ENCODE measurements at regions not wholly inside any gene's neighbourhood (a gene's known extent, or its start where the extent isn't known, plus 50 kb on each side); places are given as distances from the start of the nearest gene placed in this dataset.

- no peak overlapping the region for H3K9ac ChIP-seq
- H3K4me1 Mint-ChIP-seq, result no peaks in the 10 kb centered on the region
- H3F3A ChIP-seq (ENCODE audit: low read depth), result no peaks in the 10 kb centered on the region
- no peak overlapping the region for H3K4me2 ChIP-seq
- no peaks in the 10 kb centered on the region for H3K9me3 ChIP-seq (ENCODE audit: low read depth)
- no peak overlapping the region for H3K27ac Mint-ChIP-seq
- no peaks in the 10 kb centered on the region for H3K36me3 Mint-ChIP-seq
- no peak for TF ChIP-seq CTCF (IDR thresholded peaks at IDR 0.05)
- TF ChIP-seq EZH2 (IDR thresholded peaks at IDR 0.05), result no peak
- no peaks in the 10 kb centered on the region for H3K9me3 Mint-ChIP-seq
- no peaks in the 10 kb centered on the region for H3K4me1 ChIP-seq
- DNase-seq (ENCODE audit: low spot score), result no peak
- no peak overlapping the region for H2AFZ ChIP-seq (replicated peaks)
- H3K4me3 ChIP-seq, result no peak overlapping the region
- no peaks in the 10 kb centered on the region for H3K79me2 ChIP-seq (ENCODE audit: low read depth)
- no peaks in the 10 kb centered on the region for H3K27me3 Mint-ChIP-seq (ENCODE audit: insufficient read depth, low read depth)
- H3K27ac ChIP-seq, result no peak overlapping the region
- no peaks in the 10 kb centered on the region for H3K27me3 ChIP-seq
- no peak overlapping the region for H3K4me3 Mint-ChIP-seq
- no peaks in the 10 kb centered on the region for H3K36me3 ChIP-seq
- H4K20me1 ChIP-seq (ENCODE audit: low read depth), result no peaks in the 10 kb centered on the region
These were observed 547.7 kb upstream of the SLITRK1 start for GRCh38 chr13:84430015-84430414.

GRCh38 chr13:84418041-84418440, 535.8 kb upstream of the SLITRK1 start:
- TF ChIP-seq EZH2phosphoT487 (IDR thresholded peaks at IDR 0.05) (no peak), CTCF (IDR thresholded peaks at IDR 0.05) (no peak), EZH2 (IDR thresholded peaks at IDR 0.05) (no peak)
- no peak for DNase-seq (ENCODE audit: low spot score)
- no peaks in the 10 kb centered on the region for H3K4me1 ChIP-seq
- H3K9ac ChIP-seq, result no peak overlapping the region
- Mint-ChIP-seq H3K9me3 (peaks cover 9% of the 10 kb centered on the region), H3K27me3 (ENCODE audit: insufficient read depth, low read depth) (no peaks in the 10 kb centered on the region), H3K36me3 (no peaks in the 10 kb centered on the region), H3K27ac (no peak overlapping the region), H3K4me3 (no peak overlapping the region), H3K4me1 (no peaks in the 10 kb centered on the region)
- H3K9me3 ChIP-seq (ENCODE audit: low read depth), result no peaks in the 10 kb centered on the region
- H2AFZ ChIP-seq (replicated peaks), result no peak overlapping the region
- no peaks in the 10 kb centered on the region for H3K79me2 ChIP-seq (ENCODE audit: low read depth)
- no peak overlapping the region for H3K27ac ChIP-seq
- H4K20me1 ChIP-seq (ENCODE audit: low read depth), result no peaks in the 10 kb centered on the region
- H3K27me3 ChIP-seq, result no peaks in the 10 kb centered on the region
- no peaks in the 10 kb centered on the region for H3F3A ChIP-seq (ENCODE audit: low read depth)
- H3K4me2 ChIP-seq, result no peak overlapping the region
- no peaks in the 10 kb centered on the region for H3K36me3 ChIP-seq
- no peak overlapping the region for H3K4me3 ChIP-seq

GRCh38 chr13:84417416-84417815, 535.1 kb upstream of the SLITRK1 start:
- no peak overlapping the region for H3K4me3 ChIP-seq
- no peaks in the 10 kb centered on the region for H3K27me3 Mint-ChIP-seq (ENCODE audit: insufficient read depth, low read depth)
- H3K9me3 Mint-ChIP-seq, result peaks cover 9% of the 10 kb centered on the region
- H3K4me1 ChIP-seq, result no peaks in the 10 kb centered on the region
- TF ChIP-seq CTCF (IDR thresholded peaks at IDR 0.05) (no peak), EZH2 (IDR thresholded peaks at IDR 0.05) (no peak), EZH2phosphoT487 (IDR thresholded peaks at IDR 0.05) (no peak)
- no peaks in the 10 kb centered on the region for H3K36me3 Mint-ChIP-seq
- H3K9ac ChIP-seq, result no peak overlapping the region
- no peaks in the 10 kb centered on the region for H3K36me3 ChIP-seq
- H3K27ac ChIP-seq, result no peak overlapping the region
- H3K9me3 ChIP-seq (ENCODE audit: low read depth), result no peaks in the 10 kb centered on the region
- H3K27me3 ChIP-seq, result no peaks in the 10 kb centered on the region
- no peak overlapping the region for H3K4me2 ChIP-seq
- no peak overlapping the region for H3K4me3 Mint-ChIP-seq
- no peaks in the 10 kb centered on the region for H4K20me1 ChIP-seq (ENCODE audit: low read depth)
- no peak overlapping the region for H3K27ac Mint-ChIP-seq
- H3K4me1 Mint-ChIP-seq, result no peaks in the 10 kb centered on the region
- H3K79me2 ChIP-seq (ENCODE audit: low read depth), result no peaks in the 10 kb centered on the region
- no peak for DNase-seq (ENCODE audit: low spot score)
- H3F3A ChIP-seq (ENCODE audit: low read depth), result no peaks in the 10 kb centered on the region
- no peak overlapping the region for H2AFZ ChIP-seq (replicated peaks)

GRCh38 chr13:84413016-84413415, 530.7 kb upstream of the SLITRK1 start:
- TF ChIP-seq EZH2phosphoT487 (IDR thresholded peaks at IDR 0.05) (no peak), CTCF (IDR thresholded peaks at IDR 0.05) (no peak), EZH2 (IDR thresholded peaks at IDR 0.05) (no peak)
- Histone ChIP-seq H3K36me3 (no peaks in the 10 kb centered on the region), H3K9me3 (ENCODE audit: low read depth) (no peaks in the 10 kb centered on the region), H4K20me1 (ENCODE audit: low read depth) (no peaks in the 10 kb centered on the region), H3K4me1 (no peaks in the 10 kb centered on the region), H3K27me3 (no peaks in the 10 kb centered on the region), H2AFZ (replicated peaks) (no peak overlapping the region), H3F3A (ENCODE audit: low read depth) (no peaks in the 10 kb centered on the region), H3K4me2 (no peak overlapping the region), H3K79me2 (ENCODE audit: low read depth) (no peaks in the 10 kb centered on the region), H3K27ac (no peak overlapping the region), H3K4me3 (no peak overlapping the region), H3K9ac (no peak overlapping the region)
- H3K36me3 Mint-ChIP-seq, result no peaks in the 10 kb centered on the region
- H3K27me3 Mint-ChIP-seq (ENCODE audit: insufficient read depth, low read depth), result no peaks in the 10 kb centered on the region
- H3K4me3 Mint-ChIP-seq, result no peak overlapping the region
- H3K4me1 Mint-ChIP-seq, result no peaks in the 10 kb centered on the region
- peaks cover 4% of the 10 kb centered on the region for H3K9me3 Mint-ChIP-seq
- DNase-seq (ENCODE audit: low spot score), result no peak
- no peak overlapping the region for H3K27ac Mint-ChIP-seq
